ENCODE measurements at regions not wholly inside any gene's neighbourhood (a gene's known extent, or its start where the extent isn't known, plus 50 kb on each side); places are given as distances from the start of the nearest gene placed in this dataset.

DNA sequence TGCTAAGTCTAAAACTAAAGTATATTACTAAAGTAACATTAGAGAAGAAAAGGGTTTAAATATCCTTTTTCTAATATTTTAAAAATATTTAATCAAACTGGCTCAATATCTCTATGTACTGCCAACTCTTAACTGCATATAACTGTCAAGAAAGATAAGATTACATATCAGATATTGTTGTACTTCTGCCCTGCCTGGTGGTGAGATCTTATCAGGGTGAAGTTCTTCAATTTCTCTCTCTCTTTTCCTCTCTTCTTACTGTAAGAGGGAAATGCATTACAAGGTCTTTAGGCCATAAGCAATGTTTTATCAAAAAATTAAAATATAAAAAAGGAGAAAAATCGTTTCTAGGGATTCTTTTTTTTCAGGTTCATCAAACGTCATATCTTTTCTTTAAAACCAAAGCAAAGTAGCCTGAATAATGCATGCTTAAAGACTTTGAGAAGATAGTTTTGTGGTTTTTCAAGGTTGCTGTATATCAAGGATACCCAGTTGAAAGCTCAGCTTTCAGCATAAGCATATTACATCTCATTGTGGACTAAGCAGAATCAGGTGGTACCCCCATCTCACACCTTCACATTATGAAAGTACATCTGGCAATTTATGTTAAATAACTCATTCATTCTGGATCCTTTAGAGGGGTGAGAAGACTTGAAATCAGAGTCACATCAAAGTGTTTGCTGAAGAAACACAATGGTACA, 1625.7 kb upstream of the SLC10A2 start:
- no peak overlapping the region for H3K4me3 ChIP-seq (replicated peaks in 1 of 2; ENCODE audit: low read depth in 1 of 2, low read length in 2 of 2)
- ChIA-PET RAD21 (ENCODE audit: low non-redundant PET in 1 of 2, low total read pairs in 2 of 2, uncharacterized antibody in 2 of 2, unreplicated experiment in 2 of 2) (no interaction called here), POLR2A (no interaction called here), CTCF (no interaction called here)
- H3K27me3 ChIP-seq (ENCODE audit: insufficient read depth, low read length): no peaks in the 10 kb centered on the region
- no TSS peak for BruUV-seq (replicated peaks)
- H3K9me3 ChIP-seq (ENCODE audit: control insufficient read depth in 1 of 2, insufficient read depth in 1 of 2, low read depth in 1 of 2, low read length in 2 of 2): no peaks in the 10 kb centered on the region
- H3K36me3 ChIP-seq (ENCODE audit: control insufficient read depth in 1 of 2, insufficient read depth in 2 of 2, low read length in 2 of 2): no peaks in the 10 kb centered on the region
- no peaks in the 10 kb centered on the region for H3K79me2 ChIP-seq (ENCODE audit: insufficient read depth, low read length)
- no peak for ATAC-seq
- H2AFZ ChIP-seq (ENCODE audit: low read depth, low read length, poor library complexity, severe bottlenecking): no peak overlapping the region
- no peak overlapping the region for H3K9ac ChIP-seq (ENCODE audit: low read length)
- H3K4me2 ChIP-seq (ENCODE audit: low read length): no peak overlapping the region
- no peaks in the 10 kb centered on the region for H3K9me2 ChIP-seq (ENCODE audit: insufficient read depth)
- TF ChIP-seq JUND (IDR thresholded peaks at IDR 0.05) (no peak), YY1 (IDR thresholded peaks at IDR 0.05; ENCODE audit: extremely low read depth, insufficient replicate concordance, low read depth, low read length) (no peak), TCF7L2 (IDR thresholded peaks at IDR 0.05; ENCODE audit: borderline replicate concordance, extremely low read depth, insufficient read depth, insufficient read length) (no peak), SRF (IDR thresholded peaks at IDR 0.05; ENCODE audit: low read depth) (no peak), CBX3 (IDR thresholded peaks at IDR 0.05; ENCODE audit: low read depth) (no peak), EZH2 (IDR thresholded peaks at IDR 0.05) (no peak), ELF1 (IDR thresholded peaks at IDR 0.05; ENCODE audit: borderline replicate concordance, low read depth) (no peak), SIN3A (IDR thresholded peaks at IDR 0.05; ENCODE audit: low read depth) (no peak), SP1 (IDR thresholded peaks at IDR 0.05; ENCODE audit: low read depth) (no peak), EZH2phosphoT487 (IDR thresholded peaks at IDR 0.05; ENCODE audit: borderline replicate concordance) (no peak), ZNF274 (IDR thresholded peaks at IDR 0.05; ENCODE audit: low read depth, low read length) (no peak), RAD21 (IDR thresholded peaks at IDR 0.05; ENCODE audit: low read depth) (no peak), POLR2A (IDR thresholded peaks at IDR 0.05; ENCODE audit: borderline replicate concordance, extremely low read depth, insufficient read depth, insufficient read length) (no peak), FOSL1 (IDR thresholded peaks at IDR 0.05; ENCODE audit: low read depth) (no peak), CEBPB (IDR thresholded peaks at IDR 0.05; ENCODE audit: low read depth) (no peak)
- TF ChIP-seq, protein P1, sequence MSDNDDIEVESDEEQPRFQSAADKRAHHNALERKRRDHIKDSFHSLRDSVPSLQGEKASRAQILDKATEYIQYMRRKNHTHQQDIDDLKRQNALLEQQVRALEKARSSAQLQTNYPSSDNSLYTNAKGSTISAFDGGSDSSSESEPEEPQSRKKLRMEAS (IDR thresholded peaks at IDR 0.05): no peak
- TF ChIP-seq, protein P2, sequence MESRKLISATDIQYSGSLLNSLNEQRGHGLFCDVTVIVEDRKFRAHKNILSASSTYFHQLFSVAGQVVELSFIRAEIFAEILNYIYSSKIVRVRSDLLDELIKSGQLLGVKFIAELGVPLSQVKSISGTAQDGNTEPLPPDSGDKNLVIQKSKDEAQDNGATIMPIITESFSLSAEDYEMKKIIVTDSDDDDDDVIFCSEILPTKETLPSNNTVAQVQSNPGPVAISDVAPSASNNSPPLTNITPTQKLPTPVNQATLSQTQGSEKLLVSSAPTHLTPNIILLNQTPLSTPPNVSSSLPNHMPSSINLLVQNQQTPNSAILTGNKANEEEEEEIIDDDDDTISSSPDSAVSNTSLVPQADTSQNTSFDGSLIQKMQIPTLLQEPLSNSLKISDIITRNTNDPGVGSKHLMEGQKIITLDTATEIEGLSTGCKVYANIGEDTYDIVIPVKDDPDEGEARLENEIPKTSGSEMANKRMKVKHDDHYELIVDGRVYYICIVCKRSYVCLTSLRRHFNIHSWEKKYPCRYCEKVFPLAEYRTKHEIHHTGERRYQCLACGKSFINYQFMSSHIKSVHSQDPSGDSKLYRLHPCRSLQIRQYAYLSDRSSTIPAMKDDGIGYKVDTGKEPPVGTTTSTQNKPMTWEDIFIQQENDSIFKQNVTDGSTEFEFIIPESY (IDR thresholded peaks at IDR 0.05; ENCODE audit: extremely low read depth, insufficient replicate concordance, low read length): no peak
- TF ChIP-seq, protein P3, sequence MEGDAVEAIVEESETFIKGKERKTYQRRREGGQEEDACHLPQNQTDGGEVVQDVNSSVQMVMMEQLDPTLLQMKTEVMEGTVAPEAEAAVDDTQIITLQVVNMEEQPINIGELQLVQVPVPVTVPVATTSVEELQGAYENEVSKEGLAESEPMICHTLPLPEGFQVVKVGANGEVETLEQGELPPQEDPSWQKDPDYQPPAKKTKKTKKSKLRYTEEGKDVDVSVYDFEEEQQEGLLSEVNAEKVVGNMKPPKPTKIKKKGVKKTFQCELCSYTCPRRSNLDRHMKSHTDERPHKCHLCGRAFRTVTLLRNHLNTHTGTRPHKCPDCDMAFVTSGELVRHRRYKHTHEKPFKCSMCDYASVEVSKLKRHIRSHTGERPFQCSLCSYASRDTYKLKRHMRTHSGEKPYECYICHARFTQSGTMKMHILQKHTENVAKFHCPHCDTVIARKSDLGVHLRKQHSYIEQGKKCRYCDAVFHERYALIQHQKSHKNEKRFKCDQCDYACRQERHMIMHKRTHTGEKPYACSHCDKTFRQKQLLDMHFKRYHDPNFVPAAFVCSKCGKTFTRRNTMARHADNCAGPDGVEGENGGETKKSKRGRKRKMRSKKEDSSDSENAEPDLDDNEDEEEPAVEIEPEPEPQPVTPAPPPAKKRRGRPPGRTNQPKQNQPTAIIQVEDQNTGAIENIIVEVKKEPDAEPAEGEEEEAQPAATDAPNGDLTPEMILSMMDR (IDR thresholded peaks at IDR 0.05 in 2 of 3, conservative IDR thresholded peaks at IDR 0.05 in 1 of 3; ENCODE audit: borderline replicate concordance in 1 of 3, insufficient read depth in 1 of 3, low read depth in 2 of 3, low read length in 2 of 3): no peak
- TF ChIP-seq, protein P4, sequence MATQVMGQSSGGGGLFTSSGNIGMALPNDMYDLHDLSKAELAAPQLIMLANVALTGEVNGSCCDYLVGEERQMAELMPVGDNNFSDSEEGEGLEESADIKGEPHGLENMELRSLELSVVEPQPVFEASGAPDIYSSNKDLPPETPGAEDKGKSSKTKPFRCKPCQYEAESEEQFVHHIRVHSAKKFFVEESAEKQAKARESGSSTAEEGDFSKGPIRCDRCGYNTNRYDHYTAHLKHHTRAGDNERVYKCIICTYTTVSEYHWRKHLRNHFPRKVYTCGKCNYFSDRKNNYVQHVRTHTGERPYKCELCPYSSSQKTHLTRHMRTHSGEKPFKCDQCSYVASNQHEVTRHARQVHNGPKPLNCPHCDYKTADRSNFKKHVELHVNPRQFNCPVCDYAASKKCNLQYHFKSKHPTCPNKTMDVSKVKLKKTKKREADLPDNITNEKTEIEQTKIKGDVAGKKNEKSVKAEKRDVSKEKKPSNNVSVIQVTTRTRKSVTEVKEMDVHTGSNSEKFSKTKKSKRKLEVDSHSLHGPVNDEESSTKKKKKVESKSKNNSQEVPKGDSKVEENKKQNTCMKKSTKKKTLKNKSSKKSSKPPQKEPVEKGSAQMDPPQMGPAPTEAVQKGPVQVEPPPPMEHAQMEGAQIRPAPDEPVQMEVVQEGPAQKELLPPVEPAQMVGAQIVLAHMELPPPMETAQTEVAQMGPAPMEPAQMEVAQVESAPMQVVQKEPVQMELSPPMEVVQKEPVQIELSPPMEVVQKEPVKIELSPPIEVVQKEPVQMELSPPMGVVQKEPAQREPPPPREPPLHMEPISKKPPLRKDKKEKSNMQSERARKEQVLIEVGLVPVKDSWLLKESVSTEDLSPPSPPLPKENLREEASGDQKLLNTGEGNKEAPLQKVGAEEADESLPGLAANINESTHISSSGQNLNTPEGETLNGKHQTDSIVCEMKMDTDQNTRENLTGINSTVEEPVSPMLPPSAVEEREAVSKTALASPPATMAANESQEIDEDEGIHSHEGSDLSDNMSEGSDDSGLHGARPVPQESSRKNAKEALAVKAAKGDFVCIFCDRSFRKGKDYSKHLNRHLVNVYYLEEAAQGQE (IDR thresholded peaks at IDR 0.05; ENCODE audit: low read depth): no peak
- TF ChIP-seq, protein P5, sequence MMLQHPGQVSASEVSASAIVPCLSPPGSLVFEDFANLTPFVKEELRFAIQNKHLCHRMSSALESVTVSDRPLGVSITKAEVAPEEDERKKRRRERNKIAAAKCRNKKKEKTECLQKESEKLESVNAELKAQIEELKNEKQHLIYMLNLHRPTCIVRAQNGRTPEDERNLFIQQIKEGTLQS (IDR thresholded peaks at IDR 0.05): no peak
- DNase-seq (ENCODE audit: low read depth, low spot score): no peak
- H3K4me1 ChIP-seq (ENCODE audit: control insufficient read depth in 1 of 2, insufficient read depth in 2 of 2, low read length in 2 of 2): no peaks in the 10 kb centered on the region
- intact Hi-C loops (cut with micrococcal nuclease): no loop called here
- no peaks in the 10 kb centered on the region for H4K20me1 ChIP-seq (ENCODE audit: insufficient read depth)
- H3K27ac ChIP-seq (ENCODE audit: low read depth, low read length): no peak overlapping the region

Data from HCT116 (cell line).